Activated effector memory CD4-positive, alpha-beta T cell treated with Interleukin-2 at 50 U/mL for 16 hours (primary cell): ENCODE measurements at regions not wholly inside any gene's neighbourhood (a gene's known extent, or its start where the extent isn't known, plus 50 kb on each side); places are given as distances from the start of the nearest gene placed in this dataset.
A peak's percentile ranks its signal among the peaks of the same experiment; 100 is the strongest.

Experiments
- DNase-seq: peaks from one replicate; pipeline ENCODE4 v3.0.0-alpha.2; 2020

DNA sequence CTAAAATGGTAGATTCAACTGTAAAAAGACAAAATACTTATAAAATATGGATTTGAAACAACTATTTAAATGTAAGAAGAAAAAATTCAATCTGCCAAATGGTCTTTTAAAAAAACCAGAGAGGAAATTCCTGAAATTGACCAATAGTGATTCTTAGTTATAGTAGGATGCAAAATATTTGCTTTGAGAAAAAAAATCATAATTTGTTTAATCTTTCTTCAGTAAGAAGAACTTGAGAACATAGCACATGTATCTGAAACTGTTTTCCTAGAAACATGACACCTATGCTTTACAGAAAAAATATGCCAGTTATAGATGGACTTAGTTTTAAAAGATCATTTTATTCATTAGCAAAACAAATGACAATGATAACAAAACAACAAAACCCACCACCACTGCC lies 186.9 kb upstream of the CD180 start:
- no peak for DNase-seq

DNA sequence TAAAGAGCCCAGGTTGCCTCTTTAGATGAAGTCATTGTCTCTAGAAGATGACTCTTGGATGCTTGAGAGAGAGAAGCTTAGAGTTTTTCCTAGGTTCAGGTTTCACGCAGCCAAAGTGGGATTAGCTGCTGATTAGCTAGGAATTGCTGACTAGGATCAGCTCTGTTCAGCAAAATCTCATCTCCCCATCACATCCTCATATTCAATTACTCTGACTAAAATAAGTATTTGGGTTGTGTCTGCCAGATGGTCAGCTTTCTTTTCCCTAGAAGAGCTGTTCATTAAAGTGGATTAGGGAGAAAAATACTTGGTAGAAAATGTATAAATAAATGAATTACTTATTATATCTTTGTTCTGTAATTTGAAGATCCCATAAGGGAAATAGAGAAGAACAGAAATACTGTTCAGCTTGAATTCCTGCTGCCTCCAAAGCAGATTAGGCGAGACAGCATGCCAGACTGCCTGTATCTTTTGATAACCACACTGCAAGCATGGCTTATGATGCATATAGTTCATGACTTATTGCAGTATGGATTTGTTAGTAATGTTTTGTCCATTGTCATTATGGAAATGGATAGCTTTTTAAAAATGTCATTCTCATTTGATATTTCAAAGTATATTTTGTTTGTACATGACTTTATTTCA lies 184.8 kb upstream of the CD180 start:
- DNase-seq: no peak

DNA sequence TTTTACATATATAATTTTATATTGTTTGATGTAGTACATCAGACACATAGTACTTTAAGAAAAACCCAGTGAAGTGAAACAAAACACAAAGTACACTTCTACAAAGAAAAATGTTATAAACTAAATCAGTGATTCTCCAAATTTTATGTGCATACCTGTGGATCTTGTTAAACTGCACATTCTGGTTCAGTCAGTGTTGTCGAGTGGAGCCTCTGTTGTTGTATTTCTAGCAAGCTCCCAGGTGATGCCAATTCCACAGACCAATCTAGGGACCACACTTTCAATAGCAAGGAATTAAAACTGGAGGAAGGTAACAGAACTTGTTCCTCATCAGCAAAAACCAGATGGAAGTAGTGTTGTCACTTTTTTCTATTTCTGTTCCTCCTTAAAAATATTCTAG lies 183.8 kb upstream of the CD180 start:
- DNase-seq: no peak

DNA sequence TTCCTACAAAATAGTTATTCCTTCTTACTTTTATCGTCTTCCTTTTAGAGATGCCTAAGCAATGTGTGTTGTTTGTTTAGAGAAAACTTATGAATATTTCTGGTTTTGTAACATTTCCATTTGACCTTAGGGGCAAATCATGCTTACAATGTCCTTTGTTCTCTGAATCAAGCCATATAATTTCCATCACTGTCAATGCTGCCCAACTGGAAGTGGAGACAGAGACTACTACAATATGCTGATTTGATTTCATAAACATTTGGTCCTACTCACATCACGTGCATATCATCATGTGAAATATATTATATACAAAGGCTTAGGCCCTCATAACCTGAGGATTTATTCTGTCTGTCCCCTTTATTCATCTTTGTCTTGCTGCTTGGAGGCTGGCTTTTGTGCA lies 183.2 kb upstream of the CD180 start:
- no peak for DNase-seq

DNA sequence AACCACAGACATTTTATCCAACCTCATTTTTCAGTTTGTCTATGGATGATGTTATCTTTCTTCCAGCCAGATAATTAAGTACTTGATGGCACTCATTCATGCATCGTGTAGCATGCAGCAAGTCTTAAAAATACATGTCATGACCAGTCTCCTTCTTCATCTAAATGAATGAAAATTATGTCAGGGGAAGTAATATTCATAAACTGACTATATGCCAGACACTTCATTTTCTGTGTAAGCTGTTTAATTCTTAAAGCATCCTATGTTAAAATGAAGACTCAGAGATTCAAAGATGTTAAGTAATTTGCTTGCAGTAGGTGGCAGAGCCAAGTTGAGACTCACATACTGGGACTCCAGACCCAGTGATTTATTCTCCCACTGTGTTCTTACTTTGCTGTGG lies 181.7 kb upstream of the CD180 start:
- DNase-seq: no peak

DNA sequence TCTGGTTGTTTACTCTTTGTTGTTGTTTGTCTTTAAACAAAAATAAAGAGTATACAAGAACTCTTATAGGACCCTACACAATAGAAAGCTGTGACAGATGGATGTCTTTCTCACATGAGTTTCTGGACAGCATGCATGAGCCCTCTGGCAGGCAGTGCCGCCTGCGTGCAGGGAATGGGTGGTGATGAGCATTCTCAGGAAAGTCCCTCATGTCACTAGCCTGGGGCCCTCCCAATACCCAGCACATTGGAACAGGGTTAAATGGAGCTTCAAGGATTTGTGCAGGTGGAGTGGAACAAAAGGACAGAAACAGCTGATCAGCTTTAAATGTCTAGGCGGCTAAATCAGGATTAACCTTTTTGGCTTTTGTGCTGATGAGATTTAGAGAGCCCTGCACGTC lies 181.0 kb upstream of the CD180 start:
- DNase-seq: no peak

DNA sequence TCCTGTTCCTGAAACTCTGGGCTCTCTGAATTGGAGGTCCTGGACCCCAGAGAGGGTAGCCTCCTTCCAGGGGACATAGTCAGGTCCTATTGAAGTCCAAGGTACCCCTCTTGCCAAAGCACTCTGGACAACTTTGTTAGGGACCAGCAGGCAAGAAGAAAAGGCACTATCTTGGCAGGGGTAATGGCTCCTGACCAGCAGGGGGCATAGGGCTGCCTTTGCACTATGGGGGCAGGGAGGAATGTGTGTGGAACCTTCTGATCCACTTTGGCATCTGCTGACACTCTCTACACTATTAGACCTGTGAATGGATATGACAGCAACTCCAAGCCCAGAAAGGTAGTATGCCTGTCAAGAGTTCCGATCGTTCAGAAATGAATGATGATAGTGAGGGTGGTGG lies 179.0 kb upstream of the CD180 start:
- no peak for DNase-seq

DNA sequence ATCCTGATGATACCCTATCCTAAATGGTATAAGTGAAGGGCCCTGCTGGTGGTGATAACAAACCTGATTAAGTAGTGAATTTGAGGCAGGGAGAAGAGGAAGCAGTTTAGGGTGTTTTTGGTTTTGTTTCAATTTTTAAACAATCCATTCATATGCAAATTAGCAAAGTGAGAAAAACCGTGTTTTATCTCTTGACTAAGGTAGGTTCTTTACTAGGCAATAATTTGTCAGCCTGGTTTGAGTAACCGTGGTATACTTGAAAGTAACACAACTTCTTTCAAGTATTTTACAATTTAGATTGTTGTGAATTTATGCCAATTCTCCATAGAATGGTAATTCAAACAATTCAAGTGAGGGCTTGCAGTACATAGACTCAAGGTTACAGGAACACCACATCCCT lies 177.8 kb upstream of the CD180 start:
- DNase-seq: no peak

DNA sequence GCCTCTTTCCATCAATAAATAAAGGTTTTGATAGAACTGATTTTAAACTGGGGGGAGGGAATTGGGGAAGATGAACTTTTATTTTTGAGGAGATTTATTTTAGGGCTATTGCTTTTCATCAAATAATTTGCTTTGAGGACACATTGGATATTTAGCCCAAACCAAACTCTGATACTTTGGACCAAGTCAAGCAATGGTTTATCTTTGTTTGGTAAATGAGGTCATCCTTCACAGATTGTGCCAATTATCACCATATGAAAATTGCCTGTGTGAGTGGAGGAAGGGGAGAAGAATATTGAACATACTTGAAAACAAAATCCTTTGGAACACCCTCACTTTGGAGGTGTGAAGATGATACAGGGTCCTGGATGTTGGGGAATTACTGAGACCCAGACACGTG lies 176.9 kb upstream of the CD180 start:
- DNase-seq: no peak

DNA sequence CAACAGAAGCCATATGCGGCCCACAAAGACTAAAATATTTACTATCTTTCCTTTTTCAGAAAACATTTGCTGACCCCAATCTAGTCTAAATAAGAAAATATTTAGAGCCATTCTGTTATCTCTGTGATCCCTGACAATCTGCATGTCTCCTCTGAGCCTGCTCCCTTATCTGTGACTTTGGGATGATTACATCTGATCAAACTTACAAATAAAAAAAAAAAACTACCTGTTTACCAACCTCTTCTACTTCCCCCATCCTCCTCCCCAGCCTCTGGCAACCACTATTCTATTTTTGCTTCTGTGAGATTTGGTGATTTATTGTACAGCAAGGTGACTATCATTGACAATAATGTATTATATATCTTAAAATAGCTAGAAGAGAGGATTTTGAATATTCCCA lies 176.3 kb upstream of the CD180 start:
- no peak for DNase-seq

DNA sequence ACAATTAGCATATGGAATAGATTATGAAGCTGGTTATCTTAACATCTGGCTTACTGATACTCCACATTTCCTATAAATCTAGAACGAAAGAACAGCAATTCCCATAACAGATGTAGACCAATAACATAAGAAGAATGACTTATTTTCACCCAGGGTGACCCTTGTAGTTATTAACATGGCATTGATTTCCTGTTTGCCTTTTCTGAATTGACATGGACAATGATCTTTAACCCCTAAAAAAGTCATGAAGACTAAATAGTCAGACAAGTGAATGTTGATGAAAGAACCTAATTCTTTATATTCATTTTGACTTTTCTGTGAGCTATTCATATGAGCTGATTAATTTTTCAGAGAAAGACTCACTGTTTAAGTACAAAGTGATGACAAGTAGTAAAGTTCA lies 175.3 kb upstream of the CD180 start:
- DNase-seq: no peak

DNA sequence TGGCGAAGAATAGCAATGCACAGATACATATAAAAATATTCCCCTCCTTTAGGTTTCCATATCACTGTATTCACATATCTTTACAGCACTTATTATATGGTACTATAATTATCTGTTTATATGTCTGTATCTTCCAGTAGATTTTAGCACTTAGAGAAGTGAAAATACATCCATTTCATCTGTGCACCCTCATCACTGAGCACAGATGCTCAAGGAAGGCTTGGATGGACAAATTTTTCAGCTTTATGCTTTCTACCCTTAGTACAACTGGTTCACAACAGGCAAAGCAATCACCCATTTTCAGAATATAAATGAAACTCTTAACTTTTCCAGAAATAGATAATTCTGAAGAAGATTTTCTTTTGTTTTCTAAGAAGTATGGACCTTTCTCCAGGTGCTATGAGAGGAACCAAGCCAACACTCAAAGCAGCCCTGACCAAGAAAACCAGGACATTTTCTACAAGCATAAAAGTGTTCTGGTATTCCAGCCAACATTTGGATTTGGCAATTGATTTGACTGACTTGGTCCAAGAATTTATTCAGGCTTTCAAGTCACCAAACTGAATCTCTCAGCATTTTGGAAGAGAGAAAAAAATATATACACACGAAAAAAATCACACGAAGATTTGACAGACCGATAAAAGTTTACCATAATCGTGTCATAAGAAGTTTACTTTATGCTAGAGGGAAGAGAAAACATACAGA lies 170.2 kb upstream of the CD180 start:
- DNase-seq: no peak

DNA sequence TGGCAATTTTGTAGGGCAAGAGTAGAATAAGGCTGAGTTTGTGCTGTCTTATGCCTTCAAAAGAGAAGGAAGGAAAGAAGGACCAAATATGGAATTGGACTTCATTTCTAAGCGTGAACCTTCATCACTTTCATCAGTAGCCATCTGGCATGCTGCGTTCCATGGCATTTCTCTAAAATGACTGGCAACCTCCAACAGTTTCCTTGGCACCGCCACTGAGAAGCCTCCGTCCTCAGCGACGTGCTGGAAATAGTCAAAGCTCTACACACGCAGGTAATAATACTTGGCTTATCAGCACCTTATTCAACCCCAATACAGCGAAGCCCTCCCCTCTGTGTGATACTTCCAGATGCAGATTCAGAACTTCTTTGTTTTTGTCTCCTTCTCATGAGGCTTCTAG lies 169.7 kb upstream of the CD180 start:
- no peak for DNase-seq

DNA sequence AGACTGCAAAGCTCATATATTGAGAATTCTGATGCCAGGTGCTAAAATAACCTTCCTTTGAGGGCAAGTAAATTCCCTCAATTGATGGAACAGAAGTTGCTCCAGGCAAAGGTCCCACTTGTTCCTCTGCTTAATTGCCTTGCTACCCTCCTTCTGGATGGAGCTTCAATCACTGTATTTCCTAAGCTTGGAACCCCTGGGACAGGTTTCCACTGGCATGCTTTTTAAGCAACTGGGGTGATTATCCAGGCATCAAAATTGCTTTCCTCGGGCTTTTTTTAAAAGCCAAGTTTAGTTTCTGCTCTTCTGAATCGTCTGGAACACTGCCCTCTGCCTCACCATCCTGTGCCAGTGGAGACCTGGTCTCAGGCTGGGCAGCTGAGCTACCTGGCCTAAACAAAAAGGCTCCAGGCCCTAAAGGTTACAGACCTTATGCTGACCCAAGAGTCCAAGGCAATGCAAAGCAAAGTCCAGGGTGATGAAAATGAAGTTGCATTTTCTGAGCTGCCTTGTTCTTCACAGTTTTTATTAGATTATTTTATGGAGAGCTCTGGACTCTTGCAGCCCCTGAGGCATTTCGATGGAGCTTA lies 167.9 kb upstream of the CD180 start:
- DNase-seq: no peak

DNA sequence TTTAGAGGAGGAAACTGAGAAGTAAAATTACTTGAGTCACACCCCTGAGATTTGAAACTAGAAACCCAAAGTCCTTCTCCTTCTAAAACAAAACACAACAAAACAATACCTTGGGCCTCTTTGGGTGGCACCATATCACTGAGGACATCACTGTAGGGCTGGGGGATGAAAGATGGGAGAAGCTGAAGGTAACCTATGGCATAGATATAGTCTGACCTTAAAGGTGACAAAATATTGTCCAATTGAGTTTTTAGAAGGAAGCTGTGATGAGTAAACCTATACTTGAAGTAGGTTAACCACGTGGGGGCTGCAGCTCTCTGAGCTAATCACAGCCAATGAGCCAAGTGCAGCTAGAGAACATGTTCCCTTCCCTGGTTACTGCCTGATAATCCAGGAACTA lies 167.4 kb upstream of the CD180 start:
- DNase-seq: no peak

DNA sequence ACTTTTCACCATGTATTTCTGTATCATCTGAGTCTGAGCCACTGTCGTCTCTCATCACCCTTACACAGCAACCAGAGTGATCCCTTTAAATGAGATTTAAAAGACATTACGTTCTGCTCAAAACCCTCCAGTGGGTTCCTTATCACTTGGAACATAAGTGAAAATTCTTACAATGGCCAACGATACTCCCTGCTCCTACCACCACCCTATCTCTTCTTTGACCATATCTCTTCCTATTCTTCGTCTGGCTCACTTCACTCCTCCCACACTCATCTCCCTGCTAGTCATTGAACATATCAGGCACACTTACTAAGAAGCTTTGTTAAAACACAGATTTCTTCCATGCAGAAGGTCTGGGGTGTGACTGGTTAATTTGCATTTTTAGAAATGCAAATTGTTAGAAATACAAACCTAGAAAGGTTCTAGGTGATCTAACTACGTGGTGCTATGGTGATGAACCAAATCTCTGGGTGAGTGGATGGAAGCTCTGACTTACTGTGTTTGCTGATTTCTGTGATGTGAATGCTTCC lies 166.6 kb upstream of the CD180 start:
- no peak for DNase-seq

DNA sequence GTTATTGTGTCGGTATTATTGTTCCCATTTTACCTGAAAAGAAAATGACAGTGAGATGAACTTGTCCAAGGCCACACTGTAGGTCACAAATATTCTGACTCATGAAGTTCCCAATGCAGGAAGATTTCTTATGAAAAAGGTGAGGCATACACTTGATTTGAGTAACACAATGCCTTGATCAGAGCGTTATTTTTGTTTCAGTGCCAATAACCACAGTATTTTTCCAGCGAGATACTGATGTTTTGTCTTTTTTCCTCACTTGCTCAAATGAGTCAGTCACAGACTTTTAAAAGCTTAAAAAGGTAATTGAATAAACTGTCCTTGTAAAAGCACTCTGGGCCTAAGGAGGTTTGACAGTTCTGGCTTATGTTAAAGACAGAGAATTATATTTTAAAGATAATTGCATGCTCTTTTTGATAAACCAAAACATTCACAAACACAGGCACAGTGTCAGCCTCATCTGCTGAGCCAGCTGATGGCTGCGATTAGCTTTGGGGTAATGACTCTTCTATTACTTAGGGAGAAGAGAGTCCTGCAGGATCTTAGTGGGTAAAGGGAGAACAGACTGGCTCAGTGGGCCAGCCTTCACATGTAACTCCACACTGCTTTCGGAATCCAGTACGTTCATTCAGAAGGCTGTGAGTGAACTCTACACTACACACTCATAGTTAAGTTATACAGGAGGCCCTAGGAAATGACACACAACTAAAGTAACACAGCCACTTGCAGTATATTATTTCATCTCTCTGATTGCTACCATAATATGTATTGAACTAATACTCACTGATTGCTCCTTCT lies 165.5 kb upstream of the CD180 start:
- no peak for DNase-seq

DNA sequence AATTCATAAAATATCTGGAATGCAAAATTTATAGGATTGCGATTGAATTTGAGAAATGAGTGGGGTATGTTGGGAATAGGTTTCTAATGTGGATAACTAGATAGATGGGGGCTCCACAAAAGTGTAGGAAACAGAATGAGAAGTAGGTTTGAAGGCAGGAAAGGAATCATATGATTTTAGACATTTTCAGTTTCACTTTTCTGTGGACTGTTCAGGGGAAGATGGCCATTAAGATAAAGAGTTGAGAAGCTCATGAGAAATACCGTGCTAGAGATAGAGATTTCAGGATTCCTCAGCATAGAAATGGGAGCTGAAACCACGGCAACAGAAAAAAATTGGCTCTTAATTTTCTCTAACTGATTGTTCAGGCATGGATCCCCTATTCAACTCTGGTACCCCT lies 163.4 kb upstream of the CD180 start:
- no peak for DNase-seq

DNA sequence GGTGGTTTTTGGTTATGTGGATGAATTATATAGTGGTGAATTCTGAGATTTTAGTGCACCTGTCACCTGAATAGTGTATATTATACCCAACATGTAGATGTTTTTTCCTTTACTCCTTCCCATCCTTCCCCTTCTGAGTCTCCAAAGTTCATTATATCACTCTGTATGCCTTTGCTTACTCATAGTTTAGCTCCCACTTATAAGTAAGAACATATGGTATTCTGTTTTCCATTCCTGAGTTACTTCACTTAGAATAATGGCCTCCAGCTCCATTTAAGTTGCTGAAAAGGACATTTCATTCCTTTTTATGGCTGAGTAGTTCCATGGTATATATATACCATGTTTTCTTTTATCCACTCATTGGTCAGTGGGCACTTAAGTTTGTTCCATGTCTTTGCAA lies 161.6 kb upstream of the CD180 start:
- no peak for DNase-seq

DNA sequence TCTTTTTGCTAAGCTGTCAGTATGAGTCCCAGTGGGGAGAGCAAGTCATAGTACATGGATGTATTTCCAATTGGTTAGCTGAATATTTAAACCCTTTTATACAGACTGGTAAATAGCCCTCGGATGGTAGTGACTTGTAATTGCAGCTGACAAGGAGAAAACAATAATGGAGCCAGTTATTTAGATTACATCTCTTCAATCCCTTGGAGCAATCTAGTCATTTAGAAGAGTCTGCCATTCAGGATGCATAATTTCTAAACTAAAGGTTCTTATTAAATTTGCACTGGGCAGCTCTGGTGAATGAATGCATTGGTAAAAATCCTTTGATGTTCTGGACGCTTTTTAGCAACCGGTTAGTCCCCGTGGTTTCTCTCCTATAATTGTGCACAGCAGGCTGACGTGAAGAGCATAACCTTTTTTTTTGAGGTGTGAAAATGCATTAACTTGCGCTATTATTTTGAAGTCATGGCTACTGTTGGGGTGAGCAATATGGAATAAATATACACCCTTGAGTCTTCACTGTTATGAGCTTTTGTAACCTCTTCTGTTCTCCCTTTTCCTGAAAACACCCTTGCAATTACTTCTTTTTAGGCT lies 158.6 kb upstream of the CD180 start:
- no peak for DNase-seq

DNA sequence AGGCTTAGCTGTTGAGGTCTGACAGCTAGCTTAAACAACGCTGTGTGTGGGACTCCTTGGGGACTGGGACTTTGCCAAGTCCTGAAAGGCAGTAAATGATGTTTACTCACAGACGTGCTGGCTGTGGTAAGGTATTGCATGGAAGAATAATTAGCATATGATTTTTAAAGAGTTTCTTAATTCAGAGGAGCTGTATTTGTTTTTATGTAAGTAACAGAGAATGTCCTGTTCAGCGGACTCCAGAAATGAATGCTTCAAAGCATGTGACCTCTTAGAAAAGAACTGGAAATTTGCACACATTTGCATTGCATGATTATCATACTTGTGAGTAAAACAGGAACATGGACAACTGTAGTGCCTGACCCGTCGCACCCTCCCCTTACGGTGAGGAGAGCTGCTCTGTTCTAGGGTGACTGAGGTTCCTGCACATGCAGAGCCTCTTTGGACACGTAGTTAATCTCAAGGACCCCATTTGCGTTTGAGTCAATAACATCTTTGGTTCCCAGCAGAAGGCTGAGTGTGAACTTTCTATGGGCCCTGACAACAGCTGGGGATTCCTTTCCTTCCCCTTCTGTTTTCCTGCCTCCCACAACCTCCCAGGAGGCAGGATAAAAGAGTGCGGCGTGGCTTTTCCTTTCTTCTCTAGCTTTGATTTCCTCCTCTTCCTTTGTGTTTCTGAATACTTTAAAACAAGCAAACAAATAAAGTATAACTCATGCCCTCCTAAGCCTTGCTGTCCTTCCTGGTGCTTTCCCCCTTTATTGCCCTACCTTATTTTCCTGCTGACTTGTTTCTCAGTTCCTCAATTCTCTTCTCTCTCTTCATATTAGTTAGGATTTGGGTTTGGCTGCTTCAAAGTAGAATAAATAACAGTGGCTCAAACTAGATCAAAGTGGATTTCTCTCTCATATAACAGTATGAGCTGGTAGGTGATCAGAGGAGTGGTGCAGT lies 157.2 kb upstream of the CD180 start:
- DNase-seq: no peak

DNA sequence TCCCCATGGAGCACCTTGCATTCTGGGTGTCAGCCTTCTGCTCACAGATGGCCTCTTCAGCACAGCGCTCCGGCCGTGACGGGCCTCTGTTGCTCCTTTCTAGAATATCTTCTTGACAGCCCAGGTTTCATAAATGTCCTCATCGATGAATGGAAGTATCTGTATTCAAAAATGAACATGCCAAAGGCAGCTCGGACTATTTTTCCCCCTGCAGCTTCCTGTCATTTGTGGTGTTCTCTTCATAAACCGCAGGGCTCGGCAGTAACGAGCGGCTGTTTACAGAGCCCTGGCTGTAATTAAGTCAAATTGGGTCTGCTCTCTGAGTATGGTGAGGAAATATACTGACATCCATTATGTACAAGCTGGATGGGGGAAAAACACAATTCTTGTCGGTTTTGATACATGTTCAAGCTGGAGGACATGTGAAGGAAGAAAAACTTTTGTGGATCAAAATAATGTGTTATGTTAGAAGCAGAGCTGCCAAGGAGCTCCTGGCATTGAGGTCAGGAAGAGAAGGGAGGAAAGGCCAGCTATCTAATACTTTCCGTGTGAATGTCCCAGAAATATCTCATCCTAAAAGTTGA lies 154.1 kb upstream of the CD180 start:
- peak; percentile 5 for DNase-seq
